Upper lobe of left lung (tissue), 6 donors: ENCODE measurements at regions not wholly inside any gene's neighbourhood (a gene's known extent, or its start where the extent isn't known, plus 50 kb on each side); places are given as distances from the start of the nearest gene placed in this dataset.

Experiments
- ATAC-seq, 2 donors: fragments of 200-7000 bp; cut with Tn5 transposase; one replicate each; pipeline ENCODE4 v1.9.1; 2022; ENCODE audit warnings: mild to moderate bottlenecking in 2 of 2, moderate library complexity in 2 of 2; ENCODE audit not compliant: low FRiP score in 2 of 2
- DNase-seq, 2 donors: peaks; one replicate each; pipeline ENCODE4 v3.0.0-alpha.2; 2019 to 2020
- H3K27ac ChIP-seq, 4 donors: fragments of 200-600 bp; sonication (generic); one replicate each; pipeline ENCODE4 v1.5.1; 2016 to 2019
- H3K27me3 ChIP-seq, 4 donors: fragments of 200-600 bp; sonication (generic); one replicate each; pipeline ENCODE4 v1.5.1; 2017 to 2019
- H3K36me3 ChIP-seq, 4 donors: fragments of 200-600 bp; sonication (generic); one replicate each; pipeline ENCODE4 v1.5.1; 2016 to 2019
- H3K4me1 ChIP-seq, 4 donors: fragments of 200-600 bp; sonication (generic); one replicate each; pipeline ENCODE4 v1.5.1; 2018 to 2019
- H3K4me3 ChIP-seq, 4 donors: fragments of 200-600 bp; sonication (generic); one replicate each; pipeline ENCODE4 v1.5.1; 2017 to 2019; ENCODE audit warnings: mild to moderate bottlenecking in 2 of 4, moderate library complexity in 1 of 4
- H3K9me3 ChIP-seq, 4 donors: fragments of 200-600 bp; sonication (generic); one replicate each; pipeline ENCODE4 v1.5.1; 2018 to 2019
- CTCF ChIP-seq, 6 experiments: fragments of 450-650 bp in 4 of 6; fragments of 200-600 bp in 2 of 6; sonication (generic) in 2 of 6; IDR thresholded peaks; one replicate each; pipeline ENCODE4 v1.5.1; 2016 to 2019; ENCODE audit warnings: antibody characterized with exemption in 6 of 6
- EP300 ChIP-seq, 4 donors: sonication (generic); formaldehyde crosslinking; IDR thresholded peaks; one replicate each; pipeline ENCODE4 v1.5.1; 2017; ENCODE audit warnings: antibody characterized with exemption in 4 of 4, control low read depth in 2 of 4
- POLR2A ChIP-seq, 4 donors: fragments of 450-650 bp; IDR thresholded peaks; one replicate each; pipeline ENCODE4 v1.5.1; 2016 to 2017; ENCODE audit warnings: antibody characterized with exemption in 4 of 4, mild to moderate bottlenecking in 2 of 4
- POLR2AphosphoS5 ChIP-seq, 2 donors: sonication (generic); formaldehyde crosslinking; IDR thresholded peaks; one replicate each; pipeline ENCODE4 v1.5.1; 2017; ENCODE audit warnings: antibody characterized with exemption in 2 of 2
- WGBS, 2 donors: methylation state at CpG; one replicate each; pipeline ENCODE4 v1.1.5; 2017 to 2018; 5-methylcytosine and 5-hydroxymethylcytosine counted together
- donor health status: DM: no; HTN: no; CAD: no; lungs with moderate emphysema.
- donor health status: DM: no; HTN: yes; CAD: no; lungs with severe emphysema.

GRCh38 chr2:40625849-40626248 lies 174.0 kb upstream of the SLC8A1 start:
- Histone ChIP-seq H3K36me3 (no peaks in the 10 kb centered on the region), H3K4me1 (no peaks in the 10 kb centered on the region), H3K27me3 (no peaks in the 10 kb centered on the region), H3K27ac (no peak overlapping the region), H3K9me3 (no peaks in the 10 kb centered on the region), H3K4me3 (no peak overlapping the region)
- no peak for ATAC-seq
- DNase-seq: no peak
- TF ChIP-seq POLR2AphosphoS5 (IDR thresholded peaks at IDR 0.05) (no peak), CTCF (IDR thresholded peaks at IDR 0.05) (no peak), POLR2A (IDR thresholded peaks at IDR 0.05) (no peak), EP300 (IDR thresholded peaks at IDR 0.05) (no peak)
- WGBS, 2 donors: 78 to 79% methylated on average over 3 of the region's 3 CpGs

GRCh38 chr2:40628556-40628955 lies 176.7 kb upstream of the SLC8A1 start:
- Histone ChIP-seq H3K27me3 (no peaks in the 10 kb centered on the region), H3K9me3 (no peaks in the 10 kb centered on the region), H3K4me1 (no peaks in the 10 kb centered on the region), H3K36me3 (no peaks in the 10 kb centered on the region), H3K27ac (no peak overlapping the region), H3K4me3 (no peak overlapping the region)
- TF ChIP-seq POLR2AphosphoS5 (IDR thresholded peaks at IDR 0.05) (no peak), CTCF (IDR thresholded peaks at IDR 0.05) (no peak), POLR2A (IDR thresholded peaks at IDR 0.05) (no peak), EP300 (IDR thresholded peaks at IDR 0.05) (no peak)
- ATAC-seq (no peak), DNase-seq (no peak)
- WGBS, 2 donors: 59 to 60% methylated on average over 3 of the region's 3 CpGs

- no peaks in the 10 kb centered on the region for H3K27me3 ChIP-seq
- no peak overlapping the region for H3K4me3 ChIP-seq
- ATAC-seq: no peak
- no peaks in the 10 kb centered on the region for H3K9me3 ChIP-seq
- 71 to 76% methylated on average over 4 of the region's 4 CpGs for WGBS, 2 donors
- DNase-seq: no peak
- TF ChIP-seq POLR2A (IDR thresholded peaks at IDR 0.05) (no peak), CTCF (IDR thresholded peaks at IDR 0.05) (no peak), EP300 (IDR thresholded peaks at IDR 0.05) (no peak), POLR2AphosphoS5 (IDR thresholded peaks at IDR 0.05) (no peak)
- H3K27ac ChIP-seq: no peak overlapping the region
- no peaks in the 10 kb centered on the region for H3K4me1 ChIP-seq
- no peaks in the 10 kb centered on the region for H3K36me3 ChIP-seq
Observed at GRCh38 chr2:40629768-40630434, 178.0 kb upstream of the SLC8A1 start.

- Histone ChIP-seq H3K4me3 (no peak overlapping the region), H3K27me3 (no peaks in the 10 kb centered on the region), H3K4me1 (no peaks in the 10 kb centered on the region), H3K27ac (no peak overlapping the region), H3K9me3 (no peaks in the 10 kb centered on the region), H3K36me3 (no peaks in the 10 kb centered on the region)
- WGBS, 2 donors: 64 to 77% methylated on average over 4 of the region's 4 CpGs
- ATAC-seq: no peak
- no peak for DNase-seq
- TF ChIP-seq EP300 (IDR thresholded peaks at IDR 0.05) (no peak), POLR2A (IDR thresholded peaks at IDR 0.05) (no peak), POLR2AphosphoS5 (IDR thresholded peaks at IDR 0.05) (no peak), CTCF (IDR thresholded peaks at IDR 0.05) (no peak)
Observed at GRCh38 chr2:40639320-40639719, 187.4 kb upstream of the SLC8A1 start.

GRCh38 chr2:40642237-40642636 lies 190.3 kb upstream of the SLC8A1 start:
- ATAC-seq (no peak), DNase-seq (no peak)
- Histone ChIP-seq H3K27ac (no peak overlapping the region), H3K36me3 (no peaks in the 10 kb centered on the region), H3K27me3 (no peaks in the 10 kb centered on the region), H3K4me3 (no peak overlapping the region), H3K4me1 (no peaks in the 10 kb centered on the region), H3K9me3 (no peaks in the 10 kb centered on the region)
- 78 to 79% methylated on average over 1 of the region's 1 CpG for WGBS, 2 donors
- TF ChIP-seq CTCF (IDR thresholded peaks at IDR 0.05) (no peak), POLR2AphosphoS5 (IDR thresholded peaks at IDR 0.05) (no peak)
